HS-5 (cell line): ENCODE measurements at regions not wholly inside any gene's neighbourhood (a gene's known extent, or its start where the extent isn't known, plus 50 kb on each side); places are given as distances from the start of the nearest gene placed in this dataset.
A peak's percentile ranks its signal among the peaks of the same experiment; 100 is the strongest.

Experiments
- DNase-seq: peaks from one replicate; pipeline ENCODE4 v3.0.0-alpha.2; 2012; ENCODE audit warnings: low read depth

- DNase-seq = no peak
These were observed 368.3 kb upstream of the GNPDA2 start for GRCh38 chr4:45094684-45095083.

DNA sequence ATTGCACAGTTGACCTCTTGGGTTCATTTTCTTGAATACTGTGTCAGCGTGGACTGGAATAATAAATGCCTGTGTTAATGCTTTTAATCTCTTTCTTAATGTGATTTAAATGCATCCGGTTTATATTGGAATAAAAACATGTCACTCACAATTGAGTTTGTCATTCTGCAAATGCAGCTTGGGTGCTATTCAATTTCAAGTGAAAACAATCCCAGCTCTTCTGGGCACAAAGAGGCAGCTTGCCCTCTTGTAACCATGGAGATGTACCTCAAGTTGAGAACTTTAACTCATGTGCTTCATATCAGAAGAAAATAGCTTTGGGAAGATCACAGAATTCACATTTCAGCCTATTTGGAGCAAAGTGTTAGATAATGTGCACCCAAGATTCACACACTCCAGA, 355.7 kb upstream of the GNPDA2 start:
- DNase-seq = no peak

DNA sequence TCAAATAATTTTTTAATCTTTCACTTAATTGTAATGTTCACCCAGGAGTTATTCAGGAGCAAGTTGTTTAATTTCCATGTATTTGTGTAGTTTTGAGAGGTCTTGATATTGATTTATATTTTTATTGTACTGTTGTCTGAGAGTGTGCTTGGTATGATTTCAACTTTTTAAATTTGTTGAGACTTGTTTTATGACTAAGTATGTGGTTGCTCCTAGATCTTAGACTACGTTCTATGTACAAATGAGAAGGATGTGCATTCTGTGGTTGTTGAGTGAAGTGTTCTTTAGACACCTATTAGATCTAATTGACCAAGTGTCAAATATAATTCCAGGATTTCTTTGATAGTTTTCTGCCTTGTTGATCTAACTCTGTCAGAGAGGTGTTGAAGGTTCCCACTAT, 353.3 kb upstream of the GNPDA2 start:
- DNase-seq = no peak

DNA sequence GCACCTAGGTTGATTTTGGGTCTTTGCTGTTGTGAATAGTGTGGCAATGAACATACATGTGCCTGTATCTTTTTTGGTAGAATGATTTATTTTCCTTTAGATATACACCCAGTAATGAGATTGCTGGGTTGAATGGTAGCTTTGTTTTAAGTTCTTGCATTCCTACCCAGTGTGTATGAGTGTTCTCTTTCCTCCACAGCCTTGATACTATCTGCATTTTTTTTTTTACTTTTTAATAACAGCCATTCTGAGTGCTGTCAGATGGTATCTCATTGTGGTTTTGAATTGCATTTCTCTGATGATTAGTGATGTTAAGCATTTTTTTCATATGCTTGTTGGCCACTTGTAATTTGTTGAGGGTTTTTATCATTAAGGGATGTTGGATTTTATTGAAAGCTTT, 351.8 kb upstream of the GNPDA2 start:
- DNase-seq = no peak

GRCh38 chr4:45072981-45073380, 346.6 kb upstream of the GNPDA2 start:
- no peak for DNase-seq

- no peak for DNase-seq
These were observed 338.4 kb upstream of the GNPDA2 start for GRCh38 chr4:45064741-45065140.

DNA sequence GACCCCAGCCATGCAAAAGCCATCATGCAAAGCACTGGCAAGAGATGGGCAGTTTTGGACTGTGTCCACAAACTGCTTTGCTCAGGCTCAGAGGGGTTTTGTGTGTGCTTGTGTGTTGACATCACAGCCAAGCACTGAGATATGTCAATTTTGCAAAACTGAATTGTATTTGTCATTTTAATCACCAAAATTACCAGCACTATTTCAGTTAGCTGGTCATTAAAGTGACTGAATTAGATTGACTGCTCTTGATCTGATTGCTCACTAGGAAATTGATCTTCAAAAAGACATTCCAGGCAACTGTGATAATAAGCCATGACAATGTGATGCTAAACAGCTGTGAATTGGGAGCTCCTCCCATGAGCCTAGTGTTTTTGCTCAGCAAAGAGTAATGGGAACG, 337.3 kb upstream of the GNPDA2 start:
- no peak for DNase-seq

GRCh38 chr4:45062935-45063545, 336.7 kb upstream of the GNPDA2 start:
- DNase-seq = no peak

- no peak for DNase-seq
These were observed 317.6 kb upstream of the GNPDA2 start for GRCh38 chr4:45043911-45044310.

- no peak for DNase-seq
These were observed 310.3 kb upstream of the GNPDA2 start for GRCh38 chr4:45036677-45037076.

DNA sequence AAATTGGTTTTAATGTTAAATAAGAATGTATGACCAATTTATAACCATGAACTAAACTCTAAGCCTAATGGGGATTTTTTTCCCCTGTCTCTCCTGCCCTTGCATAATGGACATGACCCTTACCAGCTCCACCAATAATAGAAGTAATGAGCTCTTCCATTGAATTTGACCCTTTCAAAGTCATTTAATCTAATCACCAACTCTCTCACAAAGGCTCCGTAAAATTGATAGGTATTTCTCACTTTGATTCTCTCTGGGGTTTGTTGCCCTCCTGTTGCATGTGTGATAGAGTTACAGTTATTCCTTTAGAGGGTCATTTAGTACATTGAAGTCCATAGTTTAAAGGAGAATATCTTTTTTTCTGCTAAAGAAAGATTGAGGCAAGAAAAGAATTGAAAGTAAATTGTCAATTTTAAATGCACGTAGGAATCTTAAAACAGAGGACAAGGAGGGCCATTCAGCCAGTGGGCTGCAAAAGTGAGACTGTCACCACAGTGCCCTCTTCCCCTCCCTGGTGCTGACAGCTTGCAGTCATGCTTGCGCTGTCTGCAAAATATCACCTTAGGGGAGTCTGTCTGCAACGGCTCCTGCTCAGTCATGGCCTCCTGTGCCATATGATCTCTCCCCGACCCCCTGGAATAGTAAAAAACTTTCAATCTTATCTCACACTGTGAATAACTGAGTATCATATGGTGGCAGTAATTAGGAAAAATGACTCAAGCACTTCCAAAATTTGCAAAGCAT, 307.5 kb upstream of the GNPDA2 start:
- no peak for DNase-seq

DNA sequence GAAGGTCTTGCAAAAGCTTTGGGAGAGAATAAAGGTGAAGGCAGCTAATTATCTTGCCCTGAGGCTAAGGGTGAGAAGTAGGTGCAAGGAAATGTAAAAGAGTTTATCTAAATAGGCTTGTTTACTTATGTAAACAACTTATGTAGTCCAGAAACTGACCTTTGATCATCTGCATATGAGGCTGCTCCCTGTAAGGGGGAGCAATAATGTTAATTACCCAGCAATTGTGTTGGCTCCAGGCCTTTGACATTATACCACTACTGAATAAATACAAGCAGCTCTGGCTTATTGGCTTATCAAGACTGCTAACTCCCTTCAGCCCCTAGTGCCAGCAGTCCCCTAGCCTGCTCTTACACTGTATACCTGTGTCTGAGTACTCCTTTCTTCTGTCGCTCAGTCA, 303.7 kb upstream of the GNPDA2 start:
- DNase-seq = no peak

- DNase-seq = no peak
These were observed 281.2 kb upstream of the GNPDA2 start for GRCh38 chr4:45007508-45007907.

- no peak for DNase-seq
These were observed 279.7 kb upstream of the GNPDA2 start for GRCh38 chr4:45006078-45006477.

DNA sequence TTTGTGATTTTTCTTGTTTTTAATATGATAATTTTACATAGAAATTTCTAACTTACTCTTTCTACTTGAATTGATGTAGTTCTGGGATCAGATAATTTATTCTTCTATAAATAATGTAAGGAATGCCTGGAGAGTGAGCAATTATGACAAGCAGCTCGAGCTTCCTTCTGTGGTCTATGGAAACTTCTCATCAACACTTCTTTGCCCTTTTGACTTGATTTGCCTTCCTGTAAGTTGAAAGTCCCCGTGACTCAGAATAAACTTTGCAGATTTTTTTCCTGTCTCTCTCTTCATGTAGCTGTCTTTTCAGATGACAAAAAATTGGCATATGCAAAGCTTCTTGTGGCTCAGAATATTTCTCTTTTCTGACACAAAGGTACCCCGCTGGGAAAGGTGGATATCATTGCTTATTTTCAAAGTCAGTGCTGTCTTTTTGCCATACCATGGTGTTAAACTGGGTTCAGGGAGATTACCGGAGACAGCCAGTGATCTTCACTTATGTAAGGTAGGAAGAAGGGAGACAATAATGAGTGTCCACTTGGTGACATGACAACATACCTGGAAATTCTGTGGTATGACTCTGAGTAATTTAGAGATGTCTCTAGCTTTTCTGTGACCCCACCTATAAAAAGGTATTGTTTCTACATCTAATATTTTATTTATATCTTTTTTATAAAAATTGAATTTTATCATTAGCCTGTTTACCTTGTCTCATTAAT, 278.6 kb upstream of the GNPDA2 start:
- DNase-seq = peak; percentile 38

DNA sequence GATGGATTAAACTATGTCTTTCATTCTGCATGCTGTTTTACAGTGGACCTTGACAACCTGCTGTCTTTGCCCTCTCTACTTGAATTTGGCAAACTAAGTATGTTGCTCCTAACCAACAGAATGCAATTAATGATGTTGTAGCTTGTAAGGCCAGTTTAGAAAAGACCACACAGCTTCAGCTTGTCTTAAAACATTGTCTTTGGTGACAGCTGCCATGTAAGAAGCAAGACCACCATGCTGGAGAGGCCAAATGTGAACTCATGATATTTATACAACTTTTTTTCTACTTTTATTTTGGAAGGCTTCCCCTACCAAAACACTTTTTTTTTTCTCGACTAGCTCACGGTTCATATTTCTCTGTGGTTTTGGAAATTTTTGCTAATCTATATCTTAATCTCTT, 278.0 kb upstream of the GNPDA2 start:
- DNase-seq = no peak

DNA sequence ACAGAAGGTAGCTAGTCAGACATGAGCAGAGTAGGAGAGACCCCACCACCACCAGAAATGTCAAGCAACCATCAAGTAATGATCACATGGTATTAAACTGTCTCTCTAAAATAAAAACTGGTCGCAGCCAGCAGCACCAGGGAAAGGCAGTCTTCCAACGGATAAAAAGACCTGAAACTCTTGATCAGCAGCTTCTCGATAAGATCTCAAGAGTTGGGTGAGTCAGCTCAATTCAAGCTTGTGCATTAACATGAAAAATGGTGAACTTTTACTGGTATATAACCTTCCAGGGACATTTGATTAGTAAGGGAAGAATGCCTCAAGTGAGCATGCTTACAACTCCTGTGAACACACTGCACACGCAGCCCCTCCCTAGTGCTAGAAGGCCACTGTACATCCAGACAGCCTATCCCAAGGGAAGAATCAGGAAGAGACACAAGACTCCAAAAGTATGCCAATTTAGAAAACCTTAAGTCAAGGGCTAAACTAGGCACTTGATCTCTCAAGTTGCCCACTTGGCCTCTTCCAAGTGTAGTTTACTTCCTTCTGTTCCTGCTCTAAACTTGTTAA, 270.0 kb upstream of the GNPDA2 start:
- DNase-seq = no peak

- no peak for DNase-seq
These were observed 261.7 kb upstream of the GNPDA2 start for GRCh38 chr4:44988011-44988410.

GRCh38 chr4:44985938-44986337, 259.6 kb upstream of the GNPDA2 start:
- DNase-seq = no peak

DNA sequence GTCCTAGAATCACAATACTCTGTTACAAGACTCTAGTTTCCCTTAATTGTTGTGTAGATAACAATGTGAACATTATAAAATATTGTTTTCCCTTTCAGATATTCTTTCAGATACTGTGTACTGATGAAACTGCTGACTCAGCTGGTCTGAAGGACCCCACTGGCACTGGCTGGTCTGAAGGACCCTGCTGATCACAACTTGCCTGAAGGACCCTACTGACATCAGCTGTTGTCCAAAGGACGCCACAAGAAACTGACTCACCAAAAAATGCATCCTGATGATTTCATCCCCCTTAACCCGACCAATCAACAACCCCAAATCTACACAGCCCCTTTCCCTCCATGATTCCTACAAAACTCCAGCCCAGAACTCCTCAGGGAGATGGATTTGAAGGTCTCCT, 258.8 kb upstream of the GNPDA2 start:
- DNase-seq = no peak

- no peak for DNase-seq
These were observed 257.7 kb upstream of the GNPDA2 start for GRCh38 chr4:44984083-44984482.

DNA sequence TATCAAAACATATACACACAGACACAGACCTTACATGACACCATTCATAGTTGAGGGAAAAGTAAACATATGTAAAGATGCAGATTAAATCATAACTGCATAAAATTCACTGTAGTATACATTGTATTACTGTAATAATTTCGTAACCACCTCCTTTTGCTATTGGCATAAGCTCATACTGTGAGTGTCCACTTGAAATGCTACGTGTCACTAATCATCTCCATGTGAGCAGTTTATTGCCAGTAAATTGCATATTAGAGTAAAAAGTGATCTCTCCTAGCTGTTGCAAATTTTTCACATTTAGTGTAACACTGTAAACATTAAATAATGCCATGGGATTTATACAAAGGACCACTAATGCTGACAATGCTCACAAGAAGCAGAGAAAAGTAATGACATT, 256.7 kb upstream of the GNPDA2 start:
- DNase-seq = no peak

- DNase-seq = no peak
These were observed 251.7 kb upstream of the GNPDA2 start for GRCh38 chr4:44978020-44978419.
